ENCODE measurements at regions not wholly inside any gene's neighbourhood (a gene's known extent, or its start where the extent isn't known, plus 50 kb on each side); places are given as distances from the start of the nearest gene placed in this dataset.

GRCh38 chr22:48979482-48979881 lies 848.2 kb downstream of the BRD1 start:
- DNase-seq = peak; percentile 10

GRCh38 chr22:48976556-48977535 lies 850.8 kb downstream of the BRD1 start:
- peak; percentile 4 for DNase-seq

- no peak for DNase-seq
Observed at GRCh38 chr22:48975886-48976285, 851.8 kb downstream of the BRD1 start.

GRCh38 chr22:48975316-48975741 lies 852.3 kb downstream of the BRD1 start:
- DNase-seq = no peak

GRCh38 chr22:48974443-48975315 lies 853.0 kb downstream of the BRD1 start:
- DNase-seq = no peak

GRCh38 chr22:48973694-48974041 lies 854.0 kb downstream of the BRD1 start:
- no peak for DNase-seq

GRCh38 chr22:48972979-48973693 lies 854.5 kb downstream of the BRD1 start:
- DNase-seq = no peak

- peak; percentile 2 for DNase-seq
Observed at GRCh38 chr22:48968201-48968959, 859.3 kb downstream of the BRD1 start.

- no peak for DNase-seq
Observed at GRCh38 chr22:48963405-48963804, 864.3 kb downstream of the BRD1 start.

GRCh38 chr22:48961705-48962104 lies 866.0 kb downstream of the BRD1 start:
- DNase-seq = no peak

GRCh38 chr22:48960980-48961660 lies 866.6 kb downstream of the BRD1 start:
- no peak for DNase-seq

GRCh38 chr22:48960576-48960975 lies 867.1 kb downstream of the BRD1 start:
- DNase-seq = no peak

- DNase-seq = no peak
Observed at GRCh38 chr22:48959496-48959895, 868.2 kb downstream of the BRD1 start.

- no peak for DNase-seq
Observed at GRCh38 chr22:48957987-48958321, 869.7 kb downstream of the BRD1 start.

GRCh38 chr22:48957311-48957986 lies 870.2 kb downstream of the BRD1 start:
- no peak for DNase-seq

GRCh38 chr22:48955351-48956311 lies 872.0 kb downstream of the BRD1 start:
- no peak for DNase-seq

GRCh38 chr22:48954781-48955311 lies 872.8 kb downstream of the BRD1 start:
- no peak for DNase-seq

GRCh38 chr22:48953830-48954229 lies 873.8 kb downstream of the BRD1 start:
- no peak for DNase-seq

- no peak for DNase-seq
Observed at GRCh38 chr22:48953103-48953720, 874.5 kb downstream of the BRD1 start.
